ENCODE measurements at regions not wholly inside any gene's neighbourhood (a gene's known extent, or its start where the extent isn't known, plus 50 kb on each side); places are given as distances from the start of the nearest gene placed in this dataset.
A peak's percentile ranks its signal among the peaks of the same experiment; 100 is the strongest.

DNA sequence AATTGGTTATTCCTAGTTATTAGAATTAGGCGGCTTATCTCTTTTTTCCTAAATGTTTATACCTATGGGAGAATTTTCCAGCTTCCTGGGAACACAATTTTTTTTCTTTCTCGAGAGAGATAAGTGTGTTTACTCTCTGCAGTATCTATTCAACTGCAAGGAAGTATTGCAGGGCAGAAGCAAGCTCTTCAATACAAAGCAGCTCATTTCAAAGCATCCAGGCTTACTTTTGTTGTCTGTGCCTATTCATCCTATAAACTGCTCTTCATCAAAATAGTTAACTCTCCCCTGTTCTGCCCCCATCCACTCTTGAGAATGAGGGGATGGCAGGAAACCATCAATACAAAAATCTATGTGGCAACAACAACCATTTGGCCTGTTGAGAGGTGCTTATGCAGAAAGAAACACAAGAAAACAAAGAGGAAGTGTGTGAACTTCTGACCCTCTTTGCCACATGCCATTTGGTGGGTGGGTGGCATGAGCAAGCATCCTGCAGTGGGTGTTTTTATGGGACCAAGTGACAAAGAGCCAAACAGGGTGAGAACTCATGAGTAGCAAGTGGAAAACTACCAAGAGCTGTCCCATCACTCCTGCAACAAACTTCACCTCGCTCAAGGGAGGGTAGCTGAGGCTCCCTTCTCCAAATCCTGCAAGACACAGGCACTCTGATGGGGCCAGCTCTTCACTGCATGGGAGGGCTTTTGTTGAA lies 50.6 kb upstream of the MRPS6 start:
- peak; percentile 93 to 97 for DNase-seq

DNA sequence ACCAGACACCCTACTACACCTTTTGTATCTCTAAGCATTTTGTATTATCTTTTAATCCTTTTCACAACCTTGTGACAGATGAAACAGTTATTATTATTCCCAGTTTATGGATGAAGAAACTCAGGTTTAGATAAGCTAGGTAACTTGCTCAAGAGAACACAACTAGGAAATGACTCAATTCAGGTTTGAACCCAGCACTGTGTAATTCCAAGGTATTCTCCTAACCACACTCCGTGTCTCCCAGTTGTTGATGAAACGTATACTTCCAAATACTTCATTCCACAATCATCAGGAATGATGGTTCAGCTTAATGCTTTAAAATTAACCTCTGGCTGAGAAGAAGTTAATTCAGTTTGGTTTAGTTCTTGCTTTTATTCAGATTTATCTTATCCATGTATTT lies 51.7 kb upstream of the MRPS6 start:
- no peak for DNase-seq

DNA sequence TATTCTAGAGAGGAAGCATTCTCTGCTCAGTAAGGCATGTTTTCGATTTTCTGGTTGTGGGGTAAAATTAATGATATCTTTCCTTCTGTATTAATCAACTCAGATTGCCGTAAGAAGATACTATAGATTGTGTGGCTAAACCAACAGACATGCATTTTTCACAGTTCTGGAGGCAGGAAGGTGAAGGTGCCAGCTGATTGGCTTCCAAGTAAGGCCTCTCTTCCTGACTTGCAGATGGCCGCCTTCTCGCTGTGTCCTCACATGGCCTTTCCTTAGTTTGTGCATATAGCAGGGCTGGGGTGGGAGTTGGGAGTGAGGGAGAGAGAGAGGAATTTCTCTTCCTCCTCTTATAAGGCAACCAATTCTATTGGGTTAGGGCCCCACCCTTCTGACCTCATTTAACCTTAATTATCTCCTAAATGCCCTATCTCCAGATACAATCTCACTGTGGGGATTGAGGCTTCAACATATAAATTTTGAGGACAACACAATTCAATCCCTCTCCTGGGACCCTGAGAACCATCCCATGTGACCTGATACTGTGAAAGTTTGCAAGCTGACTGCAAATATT lies 52.3 kb upstream of the MRPS6 start:
- DNase-seq, result no peak

DNA sequence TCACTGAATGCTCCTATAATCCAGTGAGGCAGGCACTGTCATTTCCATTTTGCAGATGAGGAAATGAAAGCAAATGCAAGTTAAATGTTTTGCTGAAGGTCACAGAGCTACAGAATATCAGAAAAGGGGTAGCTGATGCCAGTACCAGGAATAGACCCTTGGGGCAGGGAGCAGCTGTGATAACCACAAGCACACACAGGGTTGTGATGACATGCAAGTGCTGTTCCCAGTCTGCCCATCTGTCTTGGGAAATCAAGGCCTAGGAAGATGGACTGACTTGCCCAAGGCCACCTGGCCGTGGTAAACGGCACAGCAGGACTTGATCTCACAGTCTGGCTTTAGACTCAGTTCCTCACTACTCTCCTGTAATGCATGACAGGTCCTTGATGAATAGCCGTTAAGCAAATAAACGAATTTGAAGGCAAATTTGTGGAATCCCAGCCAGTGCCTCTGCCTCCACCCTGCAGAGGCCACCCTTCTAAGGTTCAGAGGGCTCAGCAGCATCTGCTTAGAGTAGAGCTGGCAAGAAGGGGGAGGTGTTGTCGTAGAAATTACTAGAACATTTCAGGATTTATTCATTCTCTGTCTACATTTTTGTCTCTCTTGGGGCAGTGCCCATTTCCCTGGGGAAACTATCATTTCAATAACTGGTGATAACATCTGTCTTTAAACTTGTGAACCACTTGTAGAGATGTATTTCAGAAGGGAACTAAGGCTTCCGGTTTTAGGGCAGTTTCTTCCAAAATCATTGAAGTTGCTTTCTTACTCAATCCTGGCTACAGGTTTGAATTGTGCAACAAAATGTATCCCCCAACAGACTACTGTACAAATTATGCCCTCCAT lies 53.2 kb upstream of the MRPS6 start:
- DNase-seq, result peak; percentile 65 to 73

DNA sequence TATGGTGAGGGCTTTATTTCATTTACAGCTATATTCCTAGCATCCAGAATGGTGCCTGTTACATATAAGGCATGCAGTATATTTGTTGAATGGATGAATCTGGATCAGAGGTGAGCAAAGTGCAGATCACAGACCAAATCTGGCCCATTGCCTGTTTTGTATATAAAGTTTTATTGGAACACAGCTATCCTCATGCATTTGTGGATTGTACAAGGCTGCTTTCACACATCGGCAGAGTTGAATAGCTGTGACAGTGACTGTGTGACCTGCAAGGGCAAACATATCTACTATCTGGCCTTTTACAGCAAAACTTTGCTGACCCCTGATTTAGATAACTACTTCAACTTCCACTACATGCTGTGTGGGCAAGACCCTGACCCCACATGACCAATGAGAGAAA lies 54.0 kb upstream of the MRPS6 start:
- no peak for DNase-seq

DNA sequence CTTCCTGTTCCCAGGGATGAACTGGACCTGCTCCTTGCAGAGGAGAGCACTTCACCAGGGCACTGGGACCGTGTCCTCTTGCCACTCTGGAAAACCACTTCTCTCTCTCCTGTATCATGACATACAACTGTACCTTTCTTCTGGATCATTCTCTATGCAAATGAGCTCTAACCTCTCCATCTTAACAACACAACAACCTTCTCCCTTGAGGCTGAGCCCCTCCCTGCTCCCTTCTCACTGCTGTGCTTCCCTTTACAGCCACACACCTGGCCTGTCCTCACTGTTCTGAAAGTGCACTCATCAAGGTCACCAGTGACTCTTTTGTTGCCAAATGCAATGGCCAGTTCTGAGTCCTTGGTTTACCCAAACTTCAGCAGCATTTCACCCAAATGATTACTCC lies 54.5 kb upstream of the MRPS6 start:
- no peak for DNase-seq

DNA sequence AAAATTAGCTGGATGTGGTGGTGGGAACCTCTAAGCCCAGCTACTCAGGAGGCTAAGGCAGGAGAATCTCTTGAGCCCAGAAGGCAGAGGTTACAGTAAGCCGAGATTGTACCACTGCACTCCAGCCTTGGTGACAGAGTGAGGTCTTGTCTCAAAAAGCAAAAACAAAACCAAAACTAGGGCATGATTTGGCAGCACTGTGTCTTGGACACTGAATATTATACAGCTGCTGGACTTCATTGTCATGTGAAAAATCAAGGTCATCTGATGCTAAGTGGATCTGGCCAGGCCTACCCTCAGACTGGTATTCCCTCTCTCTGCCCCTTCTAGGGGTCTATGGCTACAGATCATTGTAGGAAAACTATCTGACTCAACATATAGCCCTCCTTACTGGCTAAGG lies 55.2 kb upstream of the MRPS6 start:
- DNase-seq, result no peak

DNA sequence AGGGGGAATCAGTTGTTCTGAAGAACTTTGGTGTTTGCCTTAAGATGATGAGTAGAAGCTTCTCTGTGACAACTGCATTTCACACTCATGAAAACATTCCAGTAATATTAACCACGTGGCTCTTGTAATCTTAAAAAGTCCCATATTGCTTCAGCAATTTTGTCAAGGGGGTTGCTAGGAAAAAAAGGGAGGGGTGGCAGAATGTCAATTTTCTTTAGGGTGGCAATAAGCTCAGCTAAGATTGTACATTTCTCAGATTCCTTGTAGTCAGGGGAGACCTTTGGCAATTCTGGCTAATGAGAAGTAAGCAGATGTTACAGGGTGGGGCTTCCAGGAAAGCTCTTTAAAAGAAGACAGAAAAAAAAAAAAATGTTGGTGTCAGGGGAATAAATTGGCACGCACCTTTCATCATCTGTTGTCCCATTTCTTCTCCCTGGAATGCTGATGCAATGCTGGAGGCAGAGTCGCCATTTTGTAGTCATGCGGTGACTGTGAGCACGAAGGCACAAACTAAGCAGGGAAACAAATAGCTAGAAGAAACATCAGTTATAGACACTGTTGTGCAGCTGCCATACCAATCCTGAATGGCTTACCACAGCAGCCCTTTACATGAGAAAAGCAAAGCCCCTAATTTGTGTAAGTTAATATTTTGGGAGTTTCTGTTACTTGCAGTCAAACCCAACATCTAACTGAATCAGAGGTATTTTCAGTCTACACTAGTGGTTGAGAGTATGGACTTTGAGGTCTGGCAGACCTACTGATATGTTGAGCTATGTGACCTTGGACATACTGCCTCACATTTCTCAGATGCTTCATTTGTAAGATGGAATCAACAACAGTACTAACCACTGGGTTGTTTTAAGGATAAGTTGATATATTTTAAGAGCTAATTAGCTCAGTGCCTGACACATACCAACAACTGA lies 56.1 kb upstream of the MRPS6 start:
- peak; percentile 38 to 41 for DNase-seq

DNA sequence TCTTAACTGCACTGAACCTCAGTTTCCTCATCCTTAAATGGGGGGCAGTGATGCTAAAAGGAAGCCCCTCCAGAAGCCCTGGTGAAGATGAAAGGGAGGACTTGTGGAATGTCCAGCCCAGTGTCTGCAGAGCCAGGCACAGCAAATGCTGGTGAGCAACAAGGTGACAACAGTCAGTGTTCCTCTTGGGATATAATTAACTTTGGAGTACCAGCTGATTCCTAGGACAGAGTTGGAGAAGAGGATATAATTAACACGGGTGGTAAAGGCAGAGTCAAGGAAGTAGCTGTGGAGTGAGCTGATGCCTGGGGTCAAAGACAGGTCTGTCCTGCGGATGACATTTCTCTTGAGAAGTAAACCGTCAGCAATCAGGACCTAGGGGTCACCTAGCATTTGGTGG lies 60.7 kb upstream of the MRPS6 start:
- DNase-seq, result no peak

DNA sequence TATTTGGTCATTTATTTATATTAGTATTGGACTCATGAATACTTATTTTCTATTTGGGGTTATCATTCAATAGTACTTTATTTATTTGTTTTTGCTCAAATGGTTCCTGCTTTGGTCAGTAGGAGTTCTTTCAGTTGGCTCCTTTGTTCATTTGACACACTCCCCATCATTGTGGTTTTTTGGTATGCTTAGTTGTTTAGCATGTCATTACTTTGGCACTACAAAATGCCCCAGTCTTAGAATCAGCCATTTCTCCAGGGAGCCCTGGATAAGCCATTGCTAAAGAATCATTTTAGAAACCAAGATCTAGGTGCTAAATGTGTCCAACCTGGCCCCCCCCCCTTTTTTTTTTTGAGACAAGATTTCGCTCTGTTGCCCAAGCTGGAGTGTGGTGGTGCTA lies 61.7 kb upstream of the MRPS6 start:
- no peak for DNase-seq

DNA sequence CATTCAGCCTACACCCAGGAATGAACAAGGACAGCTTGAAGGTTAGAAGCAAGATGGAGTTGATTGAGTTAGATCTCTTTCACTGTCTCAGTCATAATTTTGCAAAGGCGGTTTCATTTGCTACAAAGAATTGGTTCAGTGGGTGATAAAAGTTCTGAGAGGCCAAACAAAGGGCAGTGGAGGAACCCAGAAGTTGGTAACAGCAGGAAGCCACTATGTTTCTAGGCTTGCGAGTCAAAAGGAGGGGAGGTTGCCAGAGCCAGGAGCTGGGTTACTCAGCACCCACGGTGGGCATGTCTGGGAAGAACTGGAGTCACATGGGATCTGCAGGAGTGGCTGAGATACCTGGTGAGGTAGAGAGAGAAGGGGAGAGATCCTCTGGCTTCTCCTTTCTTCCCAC lies 64.2 kb upstream of the MRPS6 start:
- DNase-seq, result no peak

DNA sequence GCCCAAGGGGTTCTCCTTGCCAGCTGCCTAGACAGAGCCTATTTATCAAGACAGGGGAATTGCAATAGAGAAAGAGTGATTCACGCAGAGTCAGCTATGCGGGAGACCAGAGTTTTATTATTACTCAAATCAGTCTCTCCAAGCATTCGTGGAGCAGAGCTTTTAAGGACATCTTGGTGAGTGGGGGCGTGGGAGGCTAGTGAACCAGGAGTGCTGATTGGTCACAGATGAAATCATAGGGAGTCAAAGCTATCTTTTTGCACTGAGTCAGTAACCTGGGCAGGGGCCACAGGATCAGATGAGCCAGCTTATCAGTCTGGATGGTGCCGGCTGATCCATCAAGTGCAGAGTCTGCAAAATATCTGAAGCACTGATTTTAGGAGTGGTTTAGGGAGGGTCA lies 64.8 kb upstream of the MRPS6 start:
- DNase-seq, result no peak

DNA sequence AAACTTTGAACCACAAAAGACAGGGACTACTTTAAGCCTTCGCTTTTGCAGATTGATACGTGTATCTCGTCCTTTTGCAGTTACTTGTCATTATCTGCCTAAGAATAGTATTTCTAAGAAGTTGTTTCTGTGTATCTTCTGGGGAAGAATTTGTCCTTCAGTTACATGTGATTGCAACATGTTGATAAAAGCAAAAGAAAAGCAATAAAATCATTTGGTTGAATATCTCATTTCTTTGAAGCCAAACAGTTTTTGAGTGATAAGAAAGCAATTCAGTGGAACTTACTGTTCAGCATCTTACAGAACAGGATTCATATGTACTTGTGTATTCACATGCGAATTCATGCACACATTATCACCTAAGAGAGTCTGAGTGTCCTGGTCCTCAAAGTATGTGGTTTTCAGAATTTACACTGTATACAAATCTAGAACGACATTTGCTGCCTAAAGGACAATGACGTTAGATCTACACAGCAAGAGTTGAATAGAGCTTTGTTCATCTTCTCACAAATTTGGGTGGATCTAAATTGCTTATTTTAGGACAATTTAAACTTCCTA lies 66.7 kb upstream of the MRPS6 start:
- DNase-seq, result no peak

DNA sequence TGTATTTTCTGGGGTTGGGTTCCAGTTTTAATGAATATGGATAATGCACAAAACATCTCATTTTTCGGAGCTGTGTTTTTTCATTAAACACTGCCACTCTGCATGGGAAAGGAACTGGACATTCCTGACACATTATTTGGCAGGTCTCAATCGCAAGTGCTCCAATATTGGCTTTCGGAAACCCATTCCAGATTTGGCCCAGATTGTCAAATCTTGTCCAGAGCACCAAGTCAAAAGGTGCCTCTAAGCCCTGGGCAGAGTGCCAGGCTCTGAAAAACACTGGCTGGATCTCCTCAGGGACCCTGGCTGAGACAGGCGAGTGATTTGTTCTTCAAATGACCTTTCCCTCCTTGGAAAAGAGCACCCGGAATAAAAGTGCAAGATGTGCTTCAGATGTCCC lies 68.4 kb upstream of the MRPS6 start:
- no peak for DNase-seq

DNA sequence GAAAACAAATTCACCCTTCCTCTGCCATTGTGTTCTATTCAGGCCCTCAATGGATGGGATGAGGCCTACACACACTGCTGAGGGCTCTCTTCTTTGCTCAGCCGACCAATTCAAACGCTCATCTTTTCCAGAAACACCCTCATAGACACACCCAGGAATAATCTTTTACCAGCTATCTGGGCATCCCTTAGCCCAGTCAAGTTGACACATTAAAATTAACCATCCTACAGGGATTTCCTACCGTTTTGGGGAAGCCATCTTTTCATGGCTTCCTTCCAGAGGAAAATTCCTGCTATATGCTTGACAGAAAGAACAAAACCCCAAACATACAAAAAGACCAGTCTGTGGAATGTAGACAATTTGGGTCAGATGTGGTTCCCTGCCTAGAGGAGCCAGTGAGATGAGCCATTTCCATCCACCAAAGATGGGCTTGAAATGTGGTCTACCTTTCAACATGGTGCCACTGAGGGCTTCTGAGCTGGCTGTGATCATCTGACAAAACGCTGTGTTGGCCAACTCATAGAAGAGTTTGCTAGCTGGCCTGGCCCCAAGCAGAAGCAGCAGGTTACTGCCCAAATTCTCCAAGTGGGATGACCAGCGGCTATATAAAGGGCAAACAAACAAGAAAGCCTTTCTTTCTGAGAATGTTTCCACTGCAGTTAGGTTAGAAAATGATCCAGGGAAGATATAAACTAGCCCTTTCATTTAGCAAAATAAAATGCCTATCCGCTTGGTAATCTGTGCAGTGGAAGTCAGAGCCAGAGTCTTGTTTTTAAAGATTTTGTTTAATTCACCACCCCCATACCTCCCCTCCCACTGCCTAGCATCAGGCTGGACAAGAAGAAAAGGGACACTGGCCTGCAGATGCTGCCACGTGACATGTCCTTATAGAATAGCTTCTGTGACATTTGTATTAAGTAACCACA lies 69.1 kb upstream of the MRPS6 start:
- DNase-seq, result no peak

DNA sequence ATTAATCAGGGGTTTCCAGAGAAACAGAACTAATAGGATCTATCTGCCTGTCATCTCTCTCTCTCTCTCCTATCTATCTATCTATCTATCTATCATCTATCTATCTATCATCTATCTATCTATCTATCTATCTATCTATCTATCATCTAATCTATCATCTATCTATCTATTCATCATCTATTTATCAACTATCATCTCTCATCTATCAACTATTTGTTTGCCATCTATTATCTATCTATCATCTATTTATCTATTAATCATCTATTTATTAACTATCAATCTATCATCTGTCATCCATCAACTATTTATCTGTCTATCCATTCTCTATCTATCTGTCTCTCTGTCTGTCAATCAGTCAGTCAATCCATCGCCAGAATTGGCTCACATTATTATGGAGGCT lies 70.0 kb upstream of the MRPS6 start:
- no peak for DNase-seq

DNA sequence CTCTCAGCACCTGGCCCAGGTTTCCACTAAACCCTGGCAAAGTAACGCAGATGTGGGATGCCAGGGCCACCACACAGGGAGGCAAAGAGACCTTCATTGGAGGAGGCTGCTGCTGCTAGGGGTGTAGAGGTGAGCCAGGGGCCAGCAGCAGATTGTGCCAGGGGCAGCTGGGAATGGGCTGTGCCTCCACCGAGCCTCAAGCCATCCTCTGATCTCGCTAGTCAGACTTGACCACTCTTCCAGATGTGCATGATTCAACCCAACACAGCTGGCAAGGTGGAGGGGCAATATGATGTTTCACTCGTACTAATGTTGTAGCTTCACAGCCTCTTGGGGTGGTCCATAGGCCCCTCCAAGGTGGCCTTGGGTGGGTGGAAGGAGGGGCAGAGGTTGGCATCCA lies 73.0 kb upstream of the MRPS6 start:
- no peak for DNase-seq

DNA sequence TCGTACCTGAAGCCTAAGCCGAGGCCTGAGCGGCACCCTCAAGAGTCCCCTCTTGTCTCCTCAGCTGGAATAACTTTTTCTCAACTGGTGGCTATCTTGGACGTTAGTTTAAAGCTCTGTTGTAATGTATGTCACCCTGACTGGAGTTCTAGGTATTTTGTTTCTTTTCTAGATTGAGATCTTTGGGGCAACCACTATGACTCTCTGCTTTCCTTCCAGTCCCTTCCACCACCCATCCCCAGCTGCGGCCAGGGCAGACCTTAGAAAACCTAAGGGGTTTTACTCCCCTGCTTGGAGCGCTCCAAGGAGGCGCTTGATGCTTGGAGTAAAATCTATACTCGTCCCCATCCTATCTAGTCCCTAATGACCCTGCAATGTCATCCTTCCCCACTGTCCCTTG lies 74.6 kb upstream of the MRPS6 start:
- DNase-seq, result no peak

DNA sequence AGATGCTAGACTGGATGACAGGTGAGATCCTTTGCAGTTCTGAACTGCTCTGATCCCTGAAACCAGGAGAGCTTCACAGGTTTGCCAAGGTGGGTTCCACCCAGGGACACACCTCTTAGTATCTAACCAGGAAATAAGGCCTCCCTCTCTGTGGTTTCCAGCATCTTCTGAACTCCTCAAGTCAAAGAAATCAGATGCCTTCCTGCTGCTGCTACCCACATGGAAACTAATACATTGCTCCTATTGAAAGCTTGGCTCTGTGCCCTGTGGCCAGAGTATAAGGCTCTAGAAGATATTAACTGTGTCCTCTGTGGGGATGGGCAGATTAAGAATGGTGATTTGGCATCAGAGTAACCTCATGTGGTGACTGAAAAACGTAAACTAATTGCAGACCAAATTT lies 75.0 kb upstream of the MRPS6 start:
- DNase-seq, result no peak

DNA sequence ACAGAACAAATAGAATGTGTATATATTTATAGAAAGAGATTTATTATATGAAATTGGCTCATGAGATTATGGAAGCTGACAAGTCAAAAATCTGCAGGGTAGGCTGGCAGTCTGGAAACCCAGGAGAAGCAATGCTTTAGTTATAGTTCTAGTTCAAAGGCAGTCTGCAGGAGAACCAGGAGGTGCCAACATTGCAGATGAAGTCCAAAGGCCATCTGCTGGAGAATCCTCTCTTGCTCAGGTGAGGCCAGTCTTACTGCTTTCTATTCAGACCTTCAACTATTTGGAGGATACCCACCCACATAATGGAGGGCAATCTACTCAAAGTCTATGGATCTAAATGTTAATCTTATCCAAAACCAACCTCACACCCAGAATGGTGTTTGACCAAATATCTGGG lies 75.9 kb upstream of the MRPS6 start:
- DNase-seq, result no peak

DNA sequence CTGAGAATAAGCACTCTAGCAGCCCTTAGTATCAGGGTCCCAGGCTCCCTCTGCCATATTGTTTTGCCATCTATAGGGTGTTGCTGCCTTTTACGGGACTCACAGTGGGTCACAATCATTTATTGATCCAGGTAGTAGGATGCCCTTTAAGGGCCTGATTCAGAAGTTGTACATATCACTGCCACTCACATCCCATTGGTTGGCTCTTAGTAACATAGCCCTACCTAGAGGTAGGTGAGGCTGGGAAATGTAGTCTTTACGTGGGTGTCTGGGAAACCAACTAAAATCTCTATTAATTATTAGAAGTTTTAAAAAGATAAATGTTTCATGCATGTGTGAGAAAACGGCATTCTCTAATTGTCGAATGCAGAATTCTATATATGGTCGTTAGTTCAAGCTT lies 78.8 kb upstream of the ATP5PO start:
- DNase-seq, result no peak
